ENCODE measurements at regions not wholly inside any gene's neighbourhood (a gene's known extent, or its start where the extent isn't known, plus 50 kb on each side); places are given as distances from the start of the nearest gene placed in this dataset.

- TF ChIP-seq, protein P1, sequence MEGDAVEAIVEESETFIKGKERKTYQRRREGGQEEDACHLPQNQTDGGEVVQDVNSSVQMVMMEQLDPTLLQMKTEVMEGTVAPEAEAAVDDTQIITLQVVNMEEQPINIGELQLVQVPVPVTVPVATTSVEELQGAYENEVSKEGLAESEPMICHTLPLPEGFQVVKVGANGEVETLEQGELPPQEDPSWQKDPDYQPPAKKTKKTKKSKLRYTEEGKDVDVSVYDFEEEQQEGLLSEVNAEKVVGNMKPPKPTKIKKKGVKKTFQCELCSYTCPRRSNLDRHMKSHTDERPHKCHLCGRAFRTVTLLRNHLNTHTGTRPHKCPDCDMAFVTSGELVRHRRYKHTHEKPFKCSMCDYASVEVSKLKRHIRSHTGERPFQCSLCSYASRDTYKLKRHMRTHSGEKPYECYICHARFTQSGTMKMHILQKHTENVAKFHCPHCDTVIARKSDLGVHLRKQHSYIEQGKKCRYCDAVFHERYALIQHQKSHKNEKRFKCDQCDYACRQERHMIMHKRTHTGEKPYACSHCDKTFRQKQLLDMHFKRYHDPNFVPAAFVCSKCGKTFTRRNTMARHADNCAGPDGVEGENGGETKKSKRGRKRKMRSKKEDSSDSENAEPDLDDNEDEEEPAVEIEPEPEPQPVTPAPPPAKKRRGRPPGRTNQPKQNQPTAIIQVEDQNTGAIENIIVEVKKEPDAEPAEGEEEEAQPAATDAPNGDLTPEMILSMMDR (IDR thresholded peaks at IDR 0.05; ENCODE audit: low read length) = no peak
- TF ChIP-seq EZH2phosphoT487 (IDR thresholded peaks at IDR 0.05; ENCODE audit: low read length) = no peak
These were observed 716.5 kb upstream of the LRATD1 start for GRCh38 chr2:13916066-13916465.
